PC-3 (cell line): ENCODE measurements at regions not wholly inside any gene's neighbourhood (a gene's known extent, or its start where the extent isn't known, plus 50 kb on each side); places are given as distances from the start of the nearest gene placed in this dataset.

Experiments
- EZH2 ChIP-seq: fragments of 300-600 bp; sonication (generic); IDR thresholded peaks from one replicate; pipeline ENCODE4 v1.6.1; 2017; ENCODE audit warnings: antibody characterized with exemption, mild to moderate bottlenecking, low read length; ENCODE audit not compliant: unreplicated experiment
- TF ChIP-seq, protein P1 (sequence below): fragments of 300-600 bp; sonication (generic); conservative IDR thresholded peaks from 2 replicates; pipeline ENCODE4 v1.5.1; 2017; ENCODE audit warnings: antibody characterized with exemption, low read depth, mild to moderate bottlenecking, low read length

DNA sequence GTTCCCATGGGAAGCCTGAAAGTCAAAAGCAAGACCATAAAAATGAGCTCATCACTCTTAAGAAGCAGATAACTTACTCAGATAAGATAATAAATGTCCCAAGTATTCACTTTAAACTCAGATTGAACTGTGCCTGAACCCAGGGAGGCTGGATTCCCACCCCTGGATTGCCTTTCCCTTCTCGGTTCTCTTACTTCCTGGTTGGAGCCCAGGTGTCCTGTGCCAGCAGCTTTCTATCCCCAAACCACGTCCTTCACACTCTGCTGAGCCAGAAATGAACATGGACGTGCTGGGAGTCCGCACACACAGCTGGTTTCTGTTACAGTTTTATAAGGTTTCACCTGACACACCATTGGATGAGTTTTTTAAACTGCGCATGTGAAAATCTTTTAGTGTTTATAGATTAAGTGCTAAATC lies 636.2 kb upstream of the IGFBP3 start:
- TF ChIP-seq, protein P1, sequence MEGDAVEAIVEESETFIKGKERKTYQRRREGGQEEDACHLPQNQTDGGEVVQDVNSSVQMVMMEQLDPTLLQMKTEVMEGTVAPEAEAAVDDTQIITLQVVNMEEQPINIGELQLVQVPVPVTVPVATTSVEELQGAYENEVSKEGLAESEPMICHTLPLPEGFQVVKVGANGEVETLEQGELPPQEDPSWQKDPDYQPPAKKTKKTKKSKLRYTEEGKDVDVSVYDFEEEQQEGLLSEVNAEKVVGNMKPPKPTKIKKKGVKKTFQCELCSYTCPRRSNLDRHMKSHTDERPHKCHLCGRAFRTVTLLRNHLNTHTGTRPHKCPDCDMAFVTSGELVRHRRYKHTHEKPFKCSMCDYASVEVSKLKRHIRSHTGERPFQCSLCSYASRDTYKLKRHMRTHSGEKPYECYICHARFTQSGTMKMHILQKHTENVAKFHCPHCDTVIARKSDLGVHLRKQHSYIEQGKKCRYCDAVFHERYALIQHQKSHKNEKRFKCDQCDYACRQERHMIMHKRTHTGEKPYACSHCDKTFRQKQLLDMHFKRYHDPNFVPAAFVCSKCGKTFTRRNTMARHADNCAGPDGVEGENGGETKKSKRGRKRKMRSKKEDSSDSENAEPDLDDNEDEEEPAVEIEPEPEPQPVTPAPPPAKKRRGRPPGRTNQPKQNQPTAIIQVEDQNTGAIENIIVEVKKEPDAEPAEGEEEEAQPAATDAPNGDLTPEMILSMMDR = no peak
- no peak for TF ChIP-seq EZH2
